ENCODE measurements at regions not wholly inside any gene's neighbourhood (a gene's known extent, or its start where the extent isn't known, plus 50 kb on each side); places are given as distances from the start of the nearest gene placed in this dataset.
"Not testable (repeated sequence)": the region's sequence is repeated elsewhere in the genome, so short reads cannot be mapped to it uniquely, and the experiment has no call there.

DNA sequence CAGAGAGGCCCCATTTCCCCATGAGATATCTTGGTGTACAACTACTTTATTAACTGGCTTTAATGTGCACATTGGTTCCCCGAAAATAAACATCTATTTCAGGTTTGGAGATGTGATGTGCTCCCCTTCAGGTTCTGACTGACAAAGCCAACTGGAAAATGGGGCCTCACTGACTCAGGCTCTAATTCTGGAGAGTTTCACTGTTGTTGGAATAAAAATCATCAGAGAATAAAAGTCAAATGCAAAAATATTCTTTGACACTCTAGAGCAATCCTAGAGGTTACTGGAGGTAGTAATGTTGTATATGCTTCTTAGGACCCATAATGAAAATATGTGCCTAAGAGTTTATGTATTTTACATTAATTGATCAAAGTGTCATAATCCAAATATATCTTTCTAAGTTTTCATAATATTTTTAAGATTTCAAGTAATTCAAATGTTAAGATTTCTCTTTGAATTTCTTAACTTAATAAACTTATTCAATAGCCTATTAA lies 189.9 kb upstream of the COL3A1 start:
- in situ Hi-C loops (cut with HindIII; ENCODE audit: low pct_unique_long_range_greater_than_20kb, low sequenced_read_pairs) = no loop called here
- no peak for DNase-seq (ENCODE audit: low read depth in 1 of 2, low spot score in 1 of 2)
- TF ChIP-seq JUND (IDR thresholded peaks at IDR 0.05; ENCODE audit: low read depth) = no peak

DNA sequence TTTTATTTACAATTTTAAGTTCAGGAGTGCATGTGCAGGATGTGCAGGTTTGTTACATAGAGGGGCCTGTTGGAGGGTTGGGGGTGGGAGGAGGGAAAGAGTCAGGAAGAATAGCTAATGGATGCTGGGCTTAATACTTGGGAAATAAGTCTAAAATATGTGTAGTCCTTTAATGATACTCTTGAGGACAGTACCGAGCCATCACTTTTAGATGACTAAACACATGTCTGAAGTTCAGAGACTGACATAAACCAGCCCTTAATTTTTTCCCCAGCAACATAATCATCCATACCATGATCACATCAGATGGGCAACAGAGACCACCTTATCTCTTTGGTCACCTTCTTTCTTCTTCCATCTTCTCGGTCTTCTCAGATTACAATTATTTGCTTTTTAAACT lies 189.1 kb upstream of the COL3A1 start:
- in situ Hi-C loops (cut with HindIII; ENCODE audit: low pct_unique_long_range_greater_than_20kb, low sequenced_read_pairs) = no loop called here
- TF ChIP-seq JUND (IDR thresholded peaks at IDR 0.05; ENCODE audit: low read depth) = no peak
- DNase-seq (ENCODE audit: low read depth in 1 of 2, low spot score in 1 of 2) = no peak

DNA sequence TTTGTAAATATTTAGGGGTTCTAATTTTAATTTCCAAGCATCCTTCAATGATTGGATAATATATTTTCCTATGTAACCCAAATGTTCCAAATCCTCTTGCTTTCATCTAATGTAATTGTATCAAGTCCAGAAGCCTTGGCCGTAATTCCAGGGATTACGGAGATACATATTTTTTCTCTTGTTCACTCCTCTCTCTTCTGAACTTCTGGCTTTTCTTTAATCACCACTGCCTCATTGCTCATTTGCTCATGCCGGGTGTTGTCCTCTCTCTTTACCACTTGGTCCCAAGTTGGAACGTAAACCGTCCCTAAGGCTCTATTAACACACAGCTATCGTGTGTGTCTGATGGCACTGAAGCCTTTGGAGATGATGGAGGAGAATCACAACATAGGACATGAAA lies 188.7 kb upstream of the COL3A1 start:
- DNase-seq (ENCODE audit: low read depth in 1 of 2, low spot score in 1 of 2) = no peak
- TF ChIP-seq JUND (IDR thresholded peaks at IDR 0.05; ENCODE audit: low read depth) = no peak
- in situ Hi-C loops (cut with HindIII; ENCODE audit: low pct_unique_long_range_greater_than_20kb, low sequenced_read_pairs) = no loop called here

DNA sequence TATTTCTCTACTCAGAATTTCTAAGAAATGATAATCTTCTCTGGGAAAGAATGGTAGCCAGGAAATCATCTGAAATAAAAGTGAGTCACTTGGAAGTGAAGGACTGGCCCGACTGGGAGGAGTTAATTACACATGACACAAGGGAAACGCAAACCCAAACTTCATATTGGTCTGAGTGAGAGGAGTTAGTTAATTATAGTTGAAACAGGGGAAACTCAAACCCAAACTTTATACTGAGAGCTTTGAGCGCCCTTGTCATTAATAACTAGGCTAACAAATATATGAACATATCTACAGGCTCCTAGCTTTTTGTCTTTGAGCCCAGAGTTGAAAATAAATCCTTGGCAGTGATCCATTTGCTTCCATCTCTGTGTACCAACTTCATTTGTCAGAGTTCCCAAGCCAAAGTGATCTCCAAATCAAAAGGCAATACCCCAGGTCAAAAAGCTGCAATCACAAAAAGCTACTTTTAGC lies 187.8 kb upstream of the COL3A1 start:
- TF ChIP-seq JUND (IDR thresholded peaks at IDR 0.05; ENCODE audit: low read depth) = no peak
- no peak for DNase-seq (ENCODE audit: low read depth in 1 of 2, low spot score in 1 of 2)
- in situ Hi-C loops (cut with HindIII; ENCODE audit: low pct_unique_long_range_greater_than_20kb, low sequenced_read_pairs) = no loop called here

DNA sequence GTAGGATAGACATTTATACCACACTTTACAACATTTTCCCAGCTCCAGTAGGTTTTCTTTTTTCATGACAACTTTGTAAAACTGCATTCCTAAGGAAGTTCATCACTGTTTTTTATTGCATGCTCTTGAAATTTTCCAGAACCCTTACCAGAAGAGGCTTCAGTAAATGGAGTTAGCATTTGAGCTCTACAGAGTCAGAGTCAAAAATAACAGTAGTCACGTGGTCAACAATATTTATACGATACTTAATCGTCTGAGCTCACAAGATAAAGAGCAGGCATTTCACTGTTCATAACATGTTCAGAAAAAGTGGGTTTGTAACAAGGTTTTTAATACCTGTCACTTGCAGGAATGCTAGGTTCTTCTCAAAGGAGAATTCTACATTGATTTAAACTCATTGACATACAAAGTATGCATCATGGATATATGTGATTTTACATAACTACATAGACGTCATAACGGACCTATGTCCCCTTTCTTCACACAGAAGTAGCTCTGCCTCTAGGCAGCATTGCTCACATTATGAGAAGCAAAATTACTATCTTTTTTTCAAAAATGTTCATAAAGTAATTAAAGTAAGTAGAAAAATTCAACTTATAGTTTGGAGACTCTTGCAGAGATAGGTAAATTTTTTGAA lies 187.0 kb upstream of the COL3A1 start:
- DNase-seq (ENCODE audit: low read depth in 1 of 2, low spot score in 1 of 2) = no peak
- in situ Hi-C loops (cut with HindIII; ENCODE audit: low pct_unique_long_range_greater_than_20kb, low sequenced_read_pairs) = no loop called here
- no peak for TF ChIP-seq JUND (IDR thresholded peaks at IDR 0.05; ENCODE audit: low read depth)

DNA sequence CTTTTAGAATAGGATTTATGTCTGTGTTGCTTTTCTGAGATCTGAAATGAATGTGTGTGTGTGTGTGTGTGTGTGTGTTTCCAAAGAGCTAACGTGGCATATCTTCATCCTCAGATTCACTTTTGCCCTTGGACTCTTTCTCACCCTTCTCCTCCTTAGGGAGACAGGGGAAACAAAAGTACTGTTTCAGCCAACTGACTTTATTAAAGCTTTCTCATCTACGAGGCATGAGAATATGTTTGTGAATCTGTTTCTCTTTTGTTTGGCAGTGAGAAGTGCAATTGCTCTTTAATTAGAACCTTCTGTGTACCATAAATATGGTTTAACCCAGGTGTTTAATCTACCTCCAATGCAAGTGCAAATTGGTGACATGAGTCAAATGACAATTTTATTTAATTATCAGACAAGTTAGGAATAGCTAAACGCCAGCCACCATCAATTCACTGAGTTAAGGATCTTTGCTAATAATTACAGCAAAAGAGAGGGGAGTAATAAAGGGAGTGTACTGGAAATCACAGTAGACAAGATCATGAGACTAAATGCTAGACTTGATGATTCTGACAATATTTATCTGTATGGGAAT lies 186.4 kb upstream of the COL3A1 start:
- TF ChIP-seq JUND (IDR thresholded peaks at IDR 0.05; ENCODE audit: low read depth) = no peak
- no peak for DNase-seq (ENCODE audit: low read depth in 1 of 2, low spot score in 1 of 2)
- in situ Hi-C loops (cut with HindIII; ENCODE audit: low pct_unique_long_range_greater_than_20kb, low sequenced_read_pairs) = no loop called here

DNA sequence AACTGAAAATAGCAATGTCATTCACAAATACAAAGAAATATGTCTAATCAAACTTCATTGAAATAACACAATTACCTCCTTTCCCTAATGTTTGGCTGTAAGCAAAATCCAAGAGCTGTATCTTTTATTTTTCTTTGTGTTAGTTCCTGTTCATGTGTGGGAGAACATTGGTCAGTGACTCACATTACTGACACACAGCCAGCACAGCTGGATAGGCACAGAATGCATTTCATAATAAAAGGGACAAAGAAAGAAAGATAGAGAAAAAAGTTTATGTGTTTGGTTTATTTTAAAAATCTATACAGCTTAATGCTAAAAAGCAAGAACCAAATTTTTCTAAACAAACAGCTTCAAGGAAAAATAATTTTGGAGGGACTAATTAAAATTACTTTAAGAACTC lies 185.6 kb upstream of the COL3A1 start:
- no peak for TF ChIP-seq JUND (IDR thresholded peaks at IDR 0.05; ENCODE audit: low read depth)
- no peak for DNase-seq (ENCODE audit: low read depth in 1 of 2, low spot score in 1 of 2)

DNA sequence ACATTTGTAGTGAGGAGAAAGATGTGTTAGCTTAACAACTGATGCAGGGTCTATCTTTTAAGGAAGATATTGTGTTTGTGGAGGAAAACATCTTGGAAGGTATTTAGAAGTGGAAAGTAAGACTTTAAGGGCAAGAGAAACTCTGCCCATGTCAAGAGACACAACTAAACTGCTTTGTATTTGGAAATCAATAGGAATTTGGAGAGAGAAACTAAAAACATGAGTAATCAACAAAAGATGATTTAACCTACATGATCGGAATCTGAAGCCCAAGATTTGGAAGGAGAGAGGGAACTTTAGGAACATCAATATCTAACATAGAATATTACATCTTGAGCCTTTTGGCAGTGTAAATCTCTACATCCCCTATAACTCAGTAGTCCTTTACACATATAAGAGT lies 184.2 kb upstream of the COL3A1 start:
- in situ Hi-C loops (cut with HindIII; ENCODE audit: low pct_unique_long_range_greater_than_20kb, low sequenced_read_pairs) = no loop called here
- no peak for DNase-seq (ENCODE audit: low read depth in 1 of 2, low spot score in 1 of 2)
- no peak for TF ChIP-seq JUND (IDR thresholded peaks at IDR 0.05; ENCODE audit: low read depth)

More for the DNA sequence above, 185.6 kb upstream of the COL3A1 start:
- in situ Hi-C loops (cut with HindIII; ENCODE audit: low pct_unique_long_range_greater_than_20kb, low sequenced_read_pairs) = no loop called here

DNA sequence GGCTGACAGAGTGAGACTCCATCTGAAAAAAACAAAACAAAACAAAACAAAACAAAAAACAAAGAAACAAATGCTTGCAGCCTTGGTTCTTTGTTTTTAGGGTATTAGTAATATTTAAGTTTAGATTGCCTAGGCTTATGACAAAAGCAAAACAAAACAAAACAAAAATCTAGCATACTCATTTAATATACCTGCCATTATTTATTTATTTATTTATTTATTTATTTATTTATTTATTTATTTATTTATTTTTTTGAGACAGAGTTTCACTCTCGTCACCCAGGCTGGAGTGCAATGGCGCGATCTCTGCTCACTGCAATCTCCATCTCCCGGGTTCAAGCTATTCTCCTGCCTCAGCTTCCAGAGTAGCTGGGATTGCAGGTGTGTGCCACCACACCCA lies 179.7 kb upstream of the COL3A1 start:
- in situ Hi-C loops (cut with HindIII; ENCODE audit: low pct_unique_long_range_greater_than_20kb, low sequenced_read_pairs); DNase-seq (ENCODE audit: low read depth in 1 of 2, low spot score in 1 of 2): not testable (repeated sequence)

DNA sequence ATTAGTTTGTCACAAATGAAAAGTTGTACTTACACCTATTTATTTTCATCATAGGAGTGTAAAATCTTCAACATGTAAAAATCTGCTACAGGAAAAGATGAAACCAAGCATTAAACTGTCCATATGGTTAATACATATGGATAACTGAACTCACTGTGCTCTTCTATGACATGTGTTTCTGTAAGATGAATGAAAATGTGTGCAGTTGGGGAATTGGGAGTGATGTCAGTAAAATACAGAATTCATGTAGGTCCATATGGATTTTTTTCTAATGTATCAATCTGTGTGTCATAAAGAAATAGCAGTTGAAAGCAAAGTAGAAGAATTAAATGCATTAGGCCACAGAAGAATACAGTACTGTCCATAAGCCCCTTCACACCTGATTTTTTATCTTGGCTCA lies 178.4 kb upstream of the COL3A1 start:
- no peak for DNase-seq (ENCODE audit: low read depth in 1 of 2, low spot score in 1 of 2)
- no peak for TF ChIP-seq JUND (IDR thresholded peaks at IDR 0.05; ENCODE audit: low read depth)
- in situ Hi-C loops (cut with HindIII; ENCODE audit: low pct_unique_long_range_greater_than_20kb, low sequenced_read_pairs) = no loop called here

DNA sequence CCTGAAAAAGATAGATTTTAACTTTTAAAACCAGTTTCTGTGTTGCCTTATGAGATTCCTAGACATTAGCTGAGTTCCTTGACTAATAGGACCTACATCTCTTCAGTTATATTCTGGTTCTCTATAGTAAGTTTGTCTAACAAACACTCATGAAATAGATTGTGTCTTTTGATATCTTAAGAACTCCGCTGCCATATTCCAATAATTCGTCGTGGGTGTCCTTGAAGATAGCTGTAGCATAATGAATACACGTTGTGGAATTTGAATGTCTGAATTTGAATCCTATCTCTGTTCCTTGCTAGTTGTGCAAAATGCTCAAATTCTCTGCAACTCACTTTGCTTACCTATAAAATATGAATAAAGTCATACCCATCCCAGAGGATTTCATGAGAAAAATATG lies 176.8 kb upstream of the COL3A1 start:
- TF ChIP-seq JUND (IDR thresholded peaks at IDR 0.05; ENCODE audit: low read depth) = no peak
- in situ Hi-C loops (cut with HindIII; ENCODE audit: low pct_unique_long_range_greater_than_20kb, low sequenced_read_pairs) = no loop called here
- DNase-seq (ENCODE audit: low read depth in 1 of 2, low spot score in 1 of 2) = no peak

DNA sequence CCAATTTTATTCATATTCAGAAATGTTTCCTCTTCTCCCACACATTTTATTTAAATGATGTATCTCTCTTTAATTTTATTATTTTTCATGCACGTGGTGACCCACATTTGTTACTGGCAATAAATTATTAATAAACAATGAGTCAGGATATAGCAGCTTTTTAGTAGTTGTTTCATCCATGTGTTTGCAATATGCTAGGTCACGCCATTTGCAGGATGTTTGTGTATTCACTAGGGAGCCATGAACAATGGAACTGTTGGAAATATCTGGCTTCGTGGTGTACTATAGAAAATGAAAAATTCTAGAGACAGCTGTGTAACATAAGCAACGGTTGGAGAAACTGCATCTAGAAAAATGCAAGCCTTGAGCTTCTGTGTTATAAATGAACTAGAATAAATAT lies 176.0 kb upstream of the COL3A1 start:
- no peak for TF ChIP-seq JUND (IDR thresholded peaks at IDR 0.05; ENCODE audit: low read depth)
- DNase-seq (ENCODE audit: low read depth in 1 of 2, low spot score in 1 of 2) = no peak
- in situ Hi-C loops (cut with HindIII; ENCODE audit: low pct_unique_long_range_greater_than_20kb, low sequenced_read_pairs) = no loop called here

DNA sequence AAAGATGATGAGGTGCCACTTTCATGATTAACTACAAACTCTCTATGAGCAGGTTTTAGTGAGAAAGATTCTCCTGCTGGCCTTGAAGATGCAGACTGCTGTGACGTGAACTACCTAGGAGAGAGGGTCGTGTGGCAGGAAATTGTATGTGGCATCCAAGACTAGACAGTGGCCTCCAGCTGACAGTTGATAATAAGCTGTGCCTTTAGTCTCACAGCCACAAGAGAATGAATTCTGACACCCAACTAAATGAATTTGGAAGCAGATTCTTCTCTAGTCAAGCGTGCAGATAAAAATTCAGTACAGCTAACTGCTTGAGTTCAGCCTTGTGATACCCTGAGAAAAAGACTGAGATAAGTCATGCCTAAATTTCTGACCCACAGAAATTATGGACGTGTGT lies 169.0 kb upstream of the COL3A1 start:
- TF ChIP-seq JUND (IDR thresholded peaks at IDR 0.05; ENCODE audit: low read depth) = no peak
- DNase-seq (ENCODE audit: low read depth in 1 of 2, low spot score in 1 of 2) = no peak
- in situ Hi-C loops (cut with HindIII; ENCODE audit: low pct_unique_long_range_greater_than_20kb, low sequenced_read_pairs) = no loop called here

DNA sequence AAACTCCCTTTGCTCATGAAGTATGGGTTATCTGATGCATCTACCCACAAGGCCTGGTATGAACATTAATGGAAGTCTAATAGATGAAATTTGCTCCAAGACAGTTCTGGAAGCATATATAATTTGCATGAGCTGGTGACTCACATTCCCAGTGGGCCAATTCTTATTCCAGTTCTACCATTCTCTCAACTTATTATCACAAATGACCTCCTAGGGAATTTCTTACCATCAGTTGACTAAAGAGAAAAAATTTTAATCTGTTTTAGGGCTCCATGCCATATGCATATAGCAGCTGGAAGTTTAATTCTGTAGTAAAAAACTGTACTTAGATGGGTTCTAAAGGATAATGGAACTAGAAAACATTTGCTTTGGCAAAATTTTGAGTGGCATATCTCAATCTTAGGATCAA lies 165.2 kb upstream of the COL3A1 start:
- no peak for DNase-seq (ENCODE audit: low read depth in 1 of 2, low spot score in 1 of 2)
- TF ChIP-seq JUND (IDR thresholded peaks at IDR 0.05; ENCODE audit: low read depth) = no peak
- in situ Hi-C loops (cut with HindIII; ENCODE audit: low pct_unique_long_range_greater_than_20kb, low sequenced_read_pairs) = no loop called here
